ENCODE measurements at regions not wholly inside any gene's neighbourhood (a gene's known extent, or its start where the extent isn't known, plus 50 kb on each side); places are given as distances from the start of the nearest gene placed in this dataset.
A peak's percentile ranks its signal among the peaks of the same experiment; 100 is the strongest.

GRCh38 chr10:124251317-124252065, 158.1 kb upstream of the CHST15 start:
- ATAC-seq = no peak
- TF ChIP-seq CTCF (IDR thresholded peaks at IDR 0.05) = no peak
- Histone ChIP-seq H3K9me3 (no peaks in the 10 kb centered on the region), H3K4me1 (ENCODE audit: low read depth) (no peaks in the 10 kb centered on the region), H3K4me3 (no peak overlapping the region), H3K36me3 (ENCODE audit: low read depth) (no peaks in the 10 kb centered on the region)
- intact Hi-C loops (cut with DNase I, micrococcal nuclease) = no loop called here
- DNase-seq = peak in 1 of 3 donors; percentile 5

- intact Hi-C loops (cut with DNase I, micrococcal nuclease) = no loop called here
- TF ChIP-seq CTCF (IDR thresholded peaks at IDR 0.05) = no peak
- H3K4me1 ChIP-seq (ENCODE audit: low read depth) = no peaks in the 10 kb centered on the region
- DNase-seq (no peak), ATAC-seq (no peak)
- H3K9me3 ChIP-seq = no peaks in the 10 kb centered on the region
- H3K36me3 ChIP-seq (ENCODE audit: low read depth) = no peaks in the 10 kb centered on the region
- no peak overlapping the region for H3K4me3 ChIP-seq
Measured at GRCh38 chr10:124250506-124250905, 157.1 kb upstream of the CHST15 start.

- ATAC-seq (no peak), DNase-seq (no peak)
- H3K4me3 ChIP-seq = no peak overlapping the region
- H3K4me1 ChIP-seq (ENCODE audit: low read depth) = no peaks in the 10 kb centered on the region
- H3K36me3 ChIP-seq (ENCODE audit: low read depth) = no peaks in the 10 kb centered on the region
- intact Hi-C loops (cut with DNase I, micrococcal nuclease) = no loop called here
- H3K9me3 ChIP-seq = no peaks in the 10 kb centered on the region
- no peak for TF ChIP-seq CTCF (IDR thresholded peaks at IDR 0.05)
Measured at GRCh38 chr10:124249812-124250432, 156.5 kb upstream of the CHST15 start.

- H3K4me3 ChIP-seq = no peak overlapping the region
- DNase-seq = no peak
- H3K4me1 ChIP-seq (ENCODE audit: low read depth) = no peaks in the 10 kb centered on the region
- TF ChIP-seq CTCF (IDR thresholded peaks at IDR 0.05) = no peak
- H3K36me3 ChIP-seq (ENCODE audit: low read depth) = no peaks in the 10 kb centered on the region
- ATAC-seq = no peak
- intact Hi-C loops (cut with DNase I, micrococcal nuclease) = no loop called here
- no peaks in the 10 kb centered on the region for H3K9me3 ChIP-seq
Measured at GRCh38 chr10:124249196-124249595, 155.8 kb upstream of the CHST15 start.

GRCh38 chr10:124248056-124249045, 155.0 kb upstream of the CHST15 start:
- Histone ChIP-seq H3K4me3 (no peak overlapping the region), H3K36me3 (ENCODE audit: low read depth) (no peaks in the 10 kb centered on the region), H3K4me1 (ENCODE audit: low read depth) (no peaks in the 10 kb centered on the region), H3K9me3 (no peaks in the 10 kb centered on the region)
- no peak for TF ChIP-seq CTCF (IDR thresholded peaks at IDR 0.05)
- DNase-seq (peak in 1 of 3 donors; percentile 23), ATAC-seq (no peak)
- intact Hi-C loops (cut with DNase I, micrococcal nuclease) = no loop called here
